Urothelium cell line (cell line): ENCODE measurements at regions not wholly inside any gene's neighbourhood (a gene's known extent, or its start where the extent isn't known, plus 50 kb on each side); places are given as distances from the start of the nearest gene placed in this dataset.
"Not testable (repeated sequence)": the region's sequence is repeated elsewhere in the genome, so short reads cannot be mapped to it uniquely, and the experiment has no call there.

ENCODE experiments used
- DNase-seq: peaks from one replicate; pipeline ENCODE4 v3.0.0; 2011; ENCODE audit warnings: low spot score, mixed read lengths
- FAIRE-seq: peaks from 2 replicates; lab custom pipeline; 2011; peaks lifted over from hg19 to GRCh38; lab: Jason Lieb, UNC

- FAIRE-seq = no peak
- no peak for DNase-seq
Observed at GRCh38 chr1:29555043-29555620, 318.8 kb downstream of the PTPRU start.

GRCh38 chr1:29554208-29554778, 318.0 kb downstream of the PTPRU start:
- no peak for FAIRE-seq
- DNase-seq = no peak

- FAIRE-seq (no peak), DNase-seq (no peak)
Observed at GRCh38 chr1:29551123-29551936, 315.0 kb downstream of the PTPRU start.

GRCh38 chr1:29550119-29550841, 314.0 kb downstream of the PTPRU start:
- no peak for DNase-seq
- no peak for FAIRE-seq

GRCh38 chr1:29549728-29550118, 313.4 kb downstream of the PTPRU start:
- DNase-seq, FAIRE-seq: not testable (repeated sequence)

GRCh38 chr1:29549001-29549400, 312.7 kb downstream of the PTPRU start:
- DNase-seq = no peak
- no peak for FAIRE-seq

GRCh38 chr1:29548091-29548490, 311.8 kb downstream of the PTPRU start:
- no peak for DNase-seq
- no peak for FAIRE-seq

GRCh38 chr1:29547300-29547699, 311.0 kb downstream of the PTPRU start:
- FAIRE-seq = no peak
- no peak for DNase-seq

- FAIRE-seq (no peak), DNase-seq (no peak)
Observed at GRCh38 chr1:29546496-29546895, 310.2 kb downstream of the PTPRU start.

GRCh38 chr1:29544406-29544805, 308.1 kb downstream of the PTPRU start:
- FAIRE-seq (no peak), DNase-seq (no peak)

- no peak for DNase-seq
- FAIRE-seq = no peak
Observed at GRCh38 chr1:29543586-29543985, 307.3 kb downstream of the PTPRU start.

GRCh38 chr1:29542548-29542947, 306.2 kb downstream of the PTPRU start:
- no peak for DNase-seq

GRCh38 chr1:29541631-29542030, 305.3 kb downstream of the PTPRU start:
- FAIRE-seq (no peak), DNase-seq (no peak)

More at GRCh38 chr1:29542548-29542947, 306.2 kb downstream of the PTPRU start:
- no peak for FAIRE-seq

- no peak for FAIRE-seq
- DNase-seq = no peak
Observed at GRCh38 chr1:29540801-29541357, 304.6 kb downstream of the PTPRU start.

- FAIRE-seq = no peak
Observed at GRCh38 chr1:29539971-29540370, 303.6 kb downstream of the PTPRU start.

GRCh38 chr1:29538586-29538985, 302.3 kb downstream of the PTPRU start:
- FAIRE-seq (no peak), DNase-seq (no peak)

More at GRCh38 chr1:29539971-29540370, 303.6 kb downstream of the PTPRU start:
- DNase-seq = no peak

GRCh38 chr1:29532751-29533150, 296.4 kb downstream of the PTPRU start:
- DNase-seq (no peak), FAIRE-seq (no peak)

- FAIRE-seq (no peak), DNase-seq (no peak)
Observed at GRCh38 chr1:29532285-29532684, 296.0 kb downstream of the PTPRU start.

GRCh38 chr1:29531596-29531995, 295.3 kb downstream of the PTPRU start:
- DNase-seq (no peak), FAIRE-seq (no peak)

- no peak for DNase-seq
- FAIRE-seq = no peak
Observed at GRCh38 chr1:29529677-29530278, 293.5 kb downstream of the PTPRU start.
